ENCODE measurements at regions not wholly inside any gene's neighbourhood (a gene's known extent, or its start where the extent isn't known, plus 50 kb on each side); places are given as distances from the start of the nearest gene placed in this dataset.

DNA sequence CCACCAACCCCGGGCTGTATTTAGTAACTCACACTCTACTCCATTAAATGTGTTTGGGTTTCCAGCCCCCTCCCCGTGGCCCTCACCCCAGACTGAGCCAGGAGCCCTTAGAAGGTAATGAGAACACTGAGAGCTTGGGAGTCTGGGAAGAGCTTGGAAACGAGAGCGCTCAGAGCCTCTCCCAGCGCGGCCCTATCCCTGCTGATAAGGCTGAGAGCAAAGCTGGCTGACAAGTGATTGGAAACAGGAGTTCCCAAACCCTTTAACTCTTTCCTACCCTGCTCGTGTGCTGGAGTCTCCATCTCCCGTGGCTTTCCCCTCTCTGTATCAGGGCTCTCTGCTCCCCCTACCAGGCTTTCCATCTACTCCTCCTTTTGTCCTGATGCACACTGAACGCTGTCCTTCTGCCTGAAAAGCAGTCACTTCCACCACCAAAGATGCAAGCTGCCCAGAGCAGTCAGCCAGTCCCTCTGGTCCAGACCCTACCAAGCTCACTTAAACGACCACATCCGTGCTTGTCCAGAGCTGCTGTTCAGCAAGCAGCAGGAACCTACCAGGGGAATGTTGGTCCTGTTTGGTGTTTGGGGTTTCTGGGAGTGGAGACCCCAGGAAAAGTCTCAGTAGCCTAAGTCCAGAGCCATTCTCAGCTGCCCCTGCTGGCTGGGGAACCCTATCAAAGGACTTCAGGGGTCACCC, 100.0 kb upstream of the PKDCC start:
- no peak for DNase-seq

DNA sequence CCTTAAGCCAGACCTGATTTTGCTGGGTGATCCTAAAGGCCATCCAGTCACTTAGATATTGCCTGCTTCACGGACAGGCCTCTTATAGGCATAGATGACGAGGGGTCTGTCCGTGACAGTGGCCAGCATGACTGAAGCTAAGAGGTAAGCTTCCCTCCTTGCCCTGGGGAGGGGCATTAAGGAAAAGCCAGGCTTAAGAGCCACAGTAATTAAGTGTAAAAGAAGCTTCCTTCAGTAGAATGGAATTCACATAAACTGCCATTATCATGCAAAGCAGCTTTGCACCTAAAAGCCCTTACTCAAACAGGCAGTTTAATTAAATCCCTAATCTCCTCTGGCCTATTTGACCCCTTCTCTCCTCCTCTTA, 99.4 kb upstream of the PKDCC start:
- no peak for DNase-seq

DNA sequence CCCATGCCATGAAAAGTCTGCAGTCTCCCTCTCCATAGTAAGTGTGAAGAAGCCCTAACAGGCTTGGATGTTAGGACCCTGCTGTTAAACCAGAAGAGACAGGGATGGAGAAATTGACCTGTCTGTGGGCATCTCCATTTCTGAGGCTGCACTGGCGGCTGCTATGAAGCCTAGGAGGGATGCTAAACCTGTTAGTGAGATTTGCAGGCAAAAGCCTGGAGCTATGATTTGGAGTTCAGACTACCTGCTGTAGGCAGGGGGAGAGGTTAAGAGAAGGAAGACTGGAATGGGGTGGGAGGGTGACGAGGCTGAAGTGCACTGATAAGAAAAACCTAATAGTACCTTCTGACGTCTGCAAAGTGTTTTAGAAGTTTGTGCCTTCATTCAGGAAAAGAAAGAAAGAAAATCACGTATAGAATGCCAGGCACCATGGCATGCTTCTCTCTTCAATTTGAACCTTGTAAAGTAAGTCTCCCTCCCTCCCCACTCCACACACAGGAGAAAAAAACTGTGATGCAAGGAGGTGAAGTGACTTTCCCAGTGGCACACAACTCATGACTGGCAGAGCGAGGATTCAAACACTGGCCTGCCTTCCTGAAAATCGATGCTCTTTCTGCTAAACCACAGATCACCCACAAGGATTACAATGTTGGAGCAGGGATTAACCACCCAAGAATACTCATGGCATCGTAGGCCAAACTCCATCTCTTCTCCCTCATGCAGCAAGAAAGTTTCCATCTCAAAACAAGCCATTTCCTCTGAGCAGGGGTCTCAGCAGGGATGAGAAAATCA, 98.5 kb upstream of the PKDCC start:
- DNase-seq = no peak

DNA sequence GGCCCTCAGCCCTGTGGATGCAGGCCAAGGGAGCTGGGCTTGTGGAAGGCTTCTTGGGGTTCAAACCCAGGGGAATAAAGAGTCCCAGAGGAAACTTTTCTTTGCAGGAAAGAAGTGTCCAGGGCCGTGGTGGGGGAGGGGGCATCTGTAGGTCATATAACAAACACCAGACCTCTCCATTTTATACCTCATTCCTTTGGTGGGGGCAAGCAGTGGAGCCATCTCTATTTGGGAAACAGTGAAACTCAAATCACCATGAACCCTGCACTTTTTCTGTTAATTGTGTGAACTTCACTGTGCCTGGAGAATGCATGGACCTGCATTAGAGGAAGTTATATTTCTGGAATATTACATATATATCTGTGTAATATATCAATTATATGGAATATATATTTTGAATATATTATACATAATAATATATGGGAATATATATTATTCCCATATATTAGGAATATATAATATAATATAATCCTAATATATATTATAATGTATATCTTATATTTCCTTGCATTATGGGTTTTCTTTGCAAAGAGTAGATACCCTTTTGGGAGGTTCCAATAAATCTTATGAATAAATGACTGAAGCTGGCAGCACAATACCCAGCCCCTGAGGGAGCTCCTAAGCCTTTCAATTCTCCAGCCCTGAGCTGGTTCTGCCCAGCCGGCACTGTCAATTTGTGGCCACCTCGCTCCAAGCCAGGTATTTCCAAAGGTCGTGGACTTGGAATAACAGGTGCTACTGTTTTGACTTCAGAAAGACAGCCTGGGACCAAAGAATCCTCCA, 97.7 kb upstream of the PKDCC start:
- no peak for DNase-seq

DNA sequence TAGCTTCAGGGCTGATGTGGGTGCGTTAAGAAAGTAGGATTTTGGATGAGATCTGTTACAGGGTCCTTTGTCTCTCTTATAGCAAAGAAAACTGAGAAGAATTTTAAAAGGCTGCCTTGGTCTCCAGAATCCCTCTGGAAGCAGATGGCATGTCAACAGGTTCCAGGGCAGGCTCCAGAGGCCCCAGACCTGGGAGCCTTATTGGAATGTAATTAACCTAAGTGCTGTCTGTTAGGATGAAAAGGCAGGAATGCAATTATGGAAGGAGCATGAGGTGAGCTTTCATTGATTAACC, 97.2 kb upstream of the PKDCC start:
- DNase-seq = no peak

DNA sequence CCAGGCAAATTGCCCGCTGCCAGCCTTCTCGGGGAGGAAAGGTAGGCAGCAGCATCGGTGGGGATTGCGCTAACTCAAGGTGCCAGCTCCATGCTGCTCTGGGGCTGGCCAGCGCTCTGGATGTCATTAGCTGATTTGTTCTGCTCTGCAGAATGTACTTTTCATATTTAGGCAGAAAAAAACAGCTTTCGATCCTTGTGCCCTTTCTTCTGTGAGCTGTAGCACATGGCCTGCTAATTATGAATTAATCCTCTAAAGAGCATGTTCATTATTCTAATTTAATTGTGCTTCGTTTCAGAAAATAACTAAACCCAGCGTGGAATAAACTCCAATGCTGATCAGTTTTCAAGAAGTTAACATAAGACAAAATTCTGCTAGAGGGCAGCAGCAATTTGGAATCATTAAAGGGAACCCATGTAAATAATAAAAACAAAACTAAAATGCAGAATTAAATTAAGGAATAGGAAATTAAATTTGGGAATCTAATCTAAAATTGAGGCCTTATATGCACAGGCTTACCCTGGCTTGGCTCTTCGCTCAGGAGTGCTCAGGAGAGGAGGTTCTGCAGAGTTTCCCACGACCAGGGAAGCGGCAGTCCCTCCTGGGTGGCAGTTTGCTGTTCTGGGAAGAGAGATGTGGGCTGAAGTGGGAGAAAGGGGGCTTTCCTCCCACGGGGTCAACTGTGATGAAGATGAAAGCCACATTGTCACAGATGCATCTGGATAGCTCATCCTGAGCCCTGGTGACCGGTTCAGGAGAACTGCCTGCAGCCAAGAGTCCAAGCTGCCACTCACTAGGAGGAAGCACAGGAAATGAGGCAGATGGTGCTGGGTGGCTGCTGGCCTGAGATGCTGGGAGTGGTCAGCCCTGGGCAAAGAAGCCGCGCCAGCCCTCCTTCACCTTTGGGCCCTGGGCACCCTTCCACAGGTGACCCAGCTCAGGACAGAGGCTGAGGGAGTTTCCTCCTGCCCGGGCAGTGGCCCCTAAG, 93.2 kb upstream of the PKDCC start:
- DNase-seq = no peak

DNA sequence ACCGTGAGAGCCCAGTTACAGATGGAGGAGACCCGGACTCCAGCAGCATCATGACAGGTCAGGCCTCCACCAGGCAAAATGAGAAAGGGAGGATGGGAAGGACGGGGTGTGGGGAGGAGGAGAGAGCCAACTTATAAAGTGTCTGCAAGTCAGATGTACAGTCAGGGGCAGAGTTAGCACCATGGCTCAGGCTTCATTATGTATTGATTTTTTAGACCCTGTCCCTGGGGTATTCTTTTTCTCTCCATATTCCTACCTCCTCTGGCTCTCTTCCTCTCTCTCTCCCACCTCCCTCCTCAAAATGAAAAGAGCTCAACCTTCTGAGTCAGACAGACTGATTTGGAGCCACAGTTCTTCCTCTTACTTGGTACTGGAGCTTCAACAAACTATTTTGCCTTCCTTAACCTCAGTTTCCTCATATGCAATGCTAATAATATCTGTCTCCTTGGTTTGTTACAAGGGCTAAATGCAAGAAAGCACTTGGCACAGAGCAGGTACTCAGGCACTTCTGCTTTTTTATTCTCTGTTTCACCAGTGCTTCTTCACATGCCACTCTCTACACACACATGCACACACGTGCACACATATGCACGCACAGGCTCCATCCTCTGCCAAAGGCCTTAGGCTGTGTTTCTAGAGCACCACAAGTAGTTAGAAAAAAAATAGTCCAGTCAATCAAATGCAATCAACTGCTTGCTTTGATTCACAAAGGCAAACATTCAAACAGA, 92.3 kb upstream of the PKDCC start:
- no peak for DNase-seq

DNA sequence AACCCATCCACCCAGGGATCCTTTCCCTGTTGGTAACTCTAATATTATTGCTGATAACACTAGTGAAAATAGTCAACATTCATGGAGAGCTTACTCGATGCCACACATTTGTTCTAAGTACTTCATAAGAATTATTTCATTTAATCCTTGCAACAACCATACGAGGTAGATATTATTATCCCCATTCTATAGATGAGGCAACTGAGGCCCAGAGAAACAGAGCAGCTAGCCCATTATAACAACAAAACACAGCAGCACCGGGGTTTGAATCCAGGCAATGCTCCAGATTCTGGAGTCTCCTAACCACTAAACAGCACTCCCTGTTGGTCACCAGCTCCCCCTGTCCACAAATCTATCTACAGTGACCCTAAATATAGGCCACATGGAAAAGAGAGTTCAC, 90.4 kb upstream of the PKDCC start:
- DNase-seq = no peak

DNA sequence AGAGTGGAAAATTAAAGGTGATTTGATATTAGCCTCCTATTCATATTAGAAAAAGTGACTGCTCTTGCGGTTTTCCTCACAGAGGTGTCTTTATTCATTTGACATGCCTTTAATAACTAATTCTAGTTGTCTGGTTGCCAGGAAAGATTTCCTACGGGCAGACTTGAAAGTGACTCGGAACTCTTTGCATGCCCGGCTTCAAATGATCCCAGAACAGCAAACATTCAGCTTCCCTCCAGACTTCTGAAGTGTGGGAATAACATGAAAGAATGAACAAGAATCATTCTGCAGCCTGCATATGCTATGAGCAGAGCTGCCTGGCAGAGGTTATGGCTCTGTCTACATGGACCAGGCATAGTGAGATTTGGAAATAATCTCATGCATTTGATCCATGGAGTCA, 89.6 kb upstream of the PKDCC start:
- DNase-seq = no peak

DNA sequence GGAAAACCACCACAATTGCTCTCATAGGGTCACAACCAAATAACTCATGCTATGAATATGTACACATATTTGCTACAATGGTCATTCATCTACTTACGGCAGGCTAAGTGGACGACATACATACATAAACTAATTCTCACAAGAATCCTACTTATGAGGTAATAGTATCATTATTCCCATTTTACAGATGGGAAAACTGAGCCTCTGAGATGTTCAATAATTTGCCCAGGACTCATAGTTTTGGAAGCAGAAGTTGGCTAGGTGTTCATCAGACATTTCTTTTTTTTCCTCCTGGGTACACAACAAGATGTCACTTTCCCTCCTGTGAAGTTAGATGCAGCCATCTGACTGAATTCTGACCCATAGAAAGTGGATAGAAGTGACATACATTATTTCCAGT, 89.0 kb upstream of the PKDCC start:
- no peak for DNase-seq

DNA sequence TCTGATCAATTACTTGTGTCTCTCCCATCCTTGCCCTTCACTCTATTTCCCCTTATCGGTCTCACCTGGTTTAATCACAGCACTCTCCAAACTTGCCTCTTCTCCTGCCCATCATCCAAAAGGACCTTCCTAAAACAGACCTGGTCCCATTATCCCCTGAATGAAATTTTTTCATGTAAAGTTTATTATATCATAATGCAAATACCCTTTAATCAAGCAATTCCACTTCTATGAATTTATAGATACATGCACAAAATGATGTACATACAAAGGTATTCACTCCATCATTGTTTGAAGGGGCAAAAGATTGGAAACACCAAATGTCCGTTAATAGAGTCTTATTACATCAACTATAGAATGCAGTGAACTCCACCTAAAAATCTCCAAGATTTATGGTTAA, 88.1 kb upstream of the PKDCC start:
- DNase-seq = no peak

DNA sequence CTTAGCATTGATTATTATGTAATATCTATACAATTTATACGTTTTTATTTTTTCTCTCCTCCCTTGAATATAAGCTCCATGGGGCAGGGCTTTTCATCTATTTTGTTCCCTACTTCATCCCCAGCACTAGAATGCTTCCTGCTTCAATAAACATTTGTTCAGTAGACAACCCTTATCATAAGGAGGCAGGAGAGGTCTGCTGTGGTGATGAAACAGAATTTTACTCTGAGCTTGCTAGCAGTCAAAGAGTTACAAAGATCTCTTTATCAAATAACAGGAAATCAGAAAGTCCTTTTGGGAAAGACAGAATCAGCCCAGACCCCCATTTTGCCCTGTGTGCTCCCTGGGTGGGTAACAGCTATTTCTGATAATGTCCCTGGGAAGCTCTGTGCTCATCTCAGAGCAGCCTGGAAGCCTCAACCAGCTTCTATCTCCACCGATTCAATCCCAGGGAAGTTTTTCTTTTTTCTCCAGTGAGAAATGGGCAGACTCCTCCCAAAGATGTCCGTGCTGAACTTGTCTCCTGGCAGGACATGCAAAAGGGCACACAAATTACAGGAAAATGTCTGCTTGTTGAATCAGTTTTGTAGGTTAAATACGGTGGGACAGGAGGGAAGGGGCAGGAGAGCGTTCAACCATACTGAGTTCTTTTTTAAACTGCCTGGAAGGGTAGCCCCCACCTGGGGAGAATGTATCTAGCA, 84.7 kb upstream of the PKDCC start:
- no peak for DNase-seq

DNA sequence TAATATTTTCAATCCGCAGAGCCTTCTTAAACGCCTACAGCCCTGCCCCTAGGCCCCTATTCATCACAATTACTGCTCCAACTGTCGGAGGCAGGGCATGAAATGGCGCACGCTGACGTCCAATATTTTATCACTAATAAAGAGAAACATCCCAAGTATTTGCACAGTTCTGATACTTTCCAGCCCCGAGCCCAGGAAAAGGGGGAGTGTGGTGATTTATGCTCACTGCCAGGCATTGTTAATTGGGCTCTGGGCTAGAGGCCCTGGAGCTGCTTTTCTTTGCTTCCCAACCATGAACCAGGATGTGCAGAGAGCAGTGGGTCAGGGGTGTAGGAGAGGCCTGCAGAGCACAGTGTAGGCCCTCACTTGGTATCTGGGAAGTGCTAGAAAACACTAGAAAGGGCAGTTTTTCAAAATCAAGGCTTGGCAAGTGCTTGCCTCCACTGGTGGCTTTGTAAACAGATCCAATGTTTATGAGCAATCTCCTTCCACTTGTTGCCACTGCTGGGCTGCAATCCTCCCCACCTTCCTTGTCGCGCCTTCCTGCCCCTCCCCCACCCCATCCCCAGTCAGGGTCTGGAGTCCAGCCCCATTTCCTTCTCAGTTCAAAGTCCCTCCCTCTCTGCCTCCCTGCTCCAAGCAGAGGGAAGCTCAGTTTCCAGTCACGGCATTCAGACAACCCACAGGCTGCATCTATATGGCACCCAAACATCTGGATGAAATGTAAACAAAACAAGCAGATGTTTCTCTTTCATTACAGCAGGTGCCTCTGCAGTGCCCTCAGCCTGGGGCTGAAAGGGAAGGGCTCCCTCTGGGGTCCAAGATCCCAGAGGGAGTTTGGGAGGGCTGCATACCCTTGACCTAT, 83.9 kb upstream of the PKDCC start:
- DNase-seq = no peak

DNA sequence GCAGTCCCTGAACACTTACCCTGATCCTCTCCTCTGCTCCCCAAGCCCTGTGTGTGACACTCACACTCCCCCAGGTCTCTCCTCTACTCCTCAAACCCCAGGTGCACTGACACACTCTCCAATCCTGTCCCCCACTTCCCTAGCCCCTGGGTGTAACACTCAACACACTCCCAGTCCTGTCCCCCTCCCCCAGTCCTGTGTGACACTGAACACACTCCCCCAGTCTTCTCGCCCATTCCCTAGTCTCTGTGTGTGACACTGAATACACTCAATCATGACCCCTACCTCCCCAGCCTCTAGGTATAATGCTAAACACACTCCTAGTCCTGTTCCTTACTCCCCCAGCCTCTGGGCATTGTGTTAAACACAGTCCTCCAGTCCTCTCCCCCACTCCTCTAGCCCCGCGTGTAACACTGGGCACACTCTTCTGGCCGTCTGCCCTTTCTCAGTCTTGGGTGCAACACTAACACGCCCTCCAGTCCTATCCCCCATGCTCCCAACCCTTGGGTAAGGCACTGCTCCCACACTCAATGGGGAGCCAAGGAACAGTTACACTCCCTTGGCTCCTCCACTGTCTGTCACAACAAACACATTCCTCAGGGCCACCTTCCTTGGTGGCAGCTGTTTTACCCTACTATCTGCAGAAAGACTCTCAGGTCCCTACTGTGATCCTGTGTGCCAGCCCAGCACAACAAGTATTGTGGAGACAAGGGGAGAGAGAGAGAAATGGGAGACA, 82.5 kb upstream of the PKDCC start:
- DNase-seq = no peak

DNA sequence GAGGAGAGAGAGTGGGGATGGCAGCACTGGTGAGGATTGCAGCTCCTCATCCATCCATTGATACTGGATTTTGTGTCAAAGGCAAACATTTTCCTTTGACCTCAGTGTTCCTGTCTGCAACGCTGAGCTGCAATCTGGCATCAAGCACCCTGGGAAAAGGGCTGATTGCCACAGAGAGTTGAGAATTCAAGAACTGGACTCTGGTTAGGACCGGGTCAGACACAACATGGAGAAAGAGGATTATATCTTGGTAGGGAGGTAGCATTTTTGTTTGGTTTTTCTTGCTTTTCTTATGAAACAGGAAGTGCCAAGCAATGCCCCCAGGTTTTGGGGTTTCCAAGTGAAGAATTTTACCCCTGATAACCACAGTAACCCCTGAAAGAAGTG, 81.9 kb upstream of the PKDCC start:
- DNase-seq = no peak

DNA sequence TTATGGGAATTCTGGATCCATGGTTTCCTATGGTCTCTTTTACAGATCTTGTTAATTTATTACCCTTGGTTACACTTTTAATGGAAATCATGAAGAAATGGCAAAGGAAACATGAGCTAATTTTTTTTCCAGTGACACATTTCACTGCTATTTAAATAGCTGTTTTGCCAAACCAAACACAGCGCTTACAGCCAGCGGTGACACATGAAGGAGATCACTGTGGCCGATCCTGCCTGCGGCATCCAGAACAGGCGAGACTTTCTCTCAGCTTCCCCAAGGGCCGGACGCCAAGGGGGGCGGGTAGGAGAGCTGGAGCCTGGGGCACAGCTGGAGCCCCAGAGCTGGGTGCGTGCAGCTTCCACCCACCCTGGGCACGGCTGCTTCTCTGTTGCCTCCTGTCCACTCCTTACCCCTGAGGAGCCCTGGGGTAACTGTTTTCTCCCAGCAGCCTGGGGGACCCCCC, 81.4 kb upstream of the PKDCC start:
- peak in 1 of 2 donors; percentile 13 for DNase-seq

DNA sequence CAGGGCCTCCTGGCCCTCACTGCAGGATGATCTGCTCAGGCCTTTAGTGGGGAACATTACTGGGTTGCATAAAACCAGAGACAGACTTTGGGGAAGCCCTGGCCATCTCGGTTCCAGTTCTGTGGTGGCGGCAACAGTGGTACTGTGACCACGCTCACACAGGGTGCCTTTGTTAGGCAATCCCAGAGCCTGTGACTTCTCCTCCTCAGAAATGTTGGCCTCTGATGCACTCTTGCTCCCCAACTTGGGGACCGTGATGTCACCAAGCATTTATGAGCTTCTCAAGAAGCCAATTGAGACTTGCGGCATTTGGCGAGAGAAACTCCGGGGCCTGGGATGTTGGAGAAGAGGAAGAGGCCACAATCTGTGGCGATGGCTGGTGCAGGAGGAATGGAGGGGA, 80.9 kb upstream of the PKDCC start:
- peak in 1 of 2 donors; percentile 86 for DNase-seq

DNA sequence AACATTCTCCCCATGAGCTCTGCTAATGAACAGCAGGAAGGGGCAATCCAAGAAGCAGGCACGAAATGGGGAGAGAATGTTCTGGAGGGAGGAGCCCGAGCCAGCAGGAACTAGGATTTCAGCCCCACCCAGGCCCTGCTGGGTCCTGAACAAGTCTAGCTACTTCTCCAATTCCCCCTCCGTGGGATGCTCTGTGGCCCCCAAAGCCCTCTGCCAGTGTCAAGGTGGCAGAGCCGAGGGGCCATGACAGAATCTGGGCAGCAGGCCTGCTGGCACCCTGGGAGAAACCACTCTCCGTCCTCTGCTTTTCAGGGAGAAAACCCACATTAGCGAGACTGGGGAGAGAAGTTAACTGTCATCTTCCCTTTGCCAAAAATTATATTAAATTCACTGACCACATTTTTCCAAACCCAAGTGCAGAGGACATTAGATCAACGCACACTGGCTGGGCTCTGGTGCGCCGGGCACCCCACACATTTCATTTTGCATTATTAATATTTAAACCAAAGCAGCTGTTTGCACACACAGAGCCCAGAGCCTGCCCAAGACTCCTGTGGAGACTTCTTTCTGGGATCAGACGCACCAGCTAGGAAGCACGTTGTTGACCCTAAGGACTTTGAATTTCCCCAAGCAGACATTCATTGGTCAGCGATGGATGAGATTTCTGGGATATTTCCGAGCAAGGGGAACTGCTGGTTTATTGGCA, 80.2 kb upstream of the PKDCC start:
- DNase-seq = peak in 1 of 2 donors; percentile 2

DNA sequence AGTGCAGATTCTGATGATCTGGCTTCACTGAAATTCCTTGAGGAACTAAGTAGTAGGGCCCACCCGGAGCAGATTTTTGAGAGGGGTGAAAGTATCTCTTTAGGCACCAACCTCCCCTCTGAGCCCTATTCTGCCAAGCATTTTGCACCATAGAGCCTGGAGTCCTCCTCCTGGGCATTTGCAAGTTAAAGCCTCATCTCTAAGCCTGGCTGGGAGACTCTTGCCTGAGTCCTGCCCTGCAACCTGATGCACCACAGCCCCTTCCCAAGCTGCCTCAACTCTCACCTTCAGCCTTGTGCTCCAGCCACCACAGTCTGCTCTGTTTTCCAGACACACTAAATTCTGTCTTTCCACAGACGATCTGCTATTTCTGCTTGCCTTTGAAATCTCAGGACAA, 79.6 kb upstream of the PKDCC start:
- DNase-seq = no peak
